Activated naive CD8-positive, alpha-beta T cell treated with anti-CD3 and anti-CD28 coated beads, Interleukin-2, amount 50 U/mL, for 24 hours (primary cell): ENCODE measurements at regions not wholly inside any gene's neighbourhood (a gene's known extent, or its start where the extent isn't known, plus 50 kb on each side); places are given as distances from the start of the nearest gene placed in this dataset.

ENCODE experiments used
- ATAC-seq: fragments of 150-1000 bp; cut with Tn5 transposase; one replicate; pipeline ENCODE4 v1.10.0; 2021
- DNase-seq: peaks from one replicate; pipeline ENCODE4 v3.0.0; 2021
- H3K27ac Mint-ChIP-seq: one replicate; pipeline ENCODE4 v1.8.0; 2021; ENCODE audit warnings: mild to moderate bottlenecking, mixed read lengths
- H3K27me3 Mint-ChIP-seq: one replicate; pipeline ENCODE4 v1.8.0; 2021; ENCODE audit warnings: mixed read lengths
- H3K36me3 Mint-ChIP-seq: one replicate; pipeline ENCODE4 v1.8.0; 2021; ENCODE audit warnings: low read depth, mixed read lengths
- H3K4me1 Mint-ChIP-seq: one replicate; pipeline ENCODE4 v1.8.0; 2021; ENCODE audit warnings: mixed read lengths
- H3K4me3 Mint-ChIP-seq: one replicate; pipeline ENCODE4 v1.8.0; 2021; ENCODE audit warnings: mild to moderate bottlenecking, moderate library complexity, mixed read lengths
- H3K9me3 Mint-ChIP-seq: one replicate; pipeline ENCODE4 v1.8.0; 2021; ENCODE audit warnings: mixed read lengths

DNA sequence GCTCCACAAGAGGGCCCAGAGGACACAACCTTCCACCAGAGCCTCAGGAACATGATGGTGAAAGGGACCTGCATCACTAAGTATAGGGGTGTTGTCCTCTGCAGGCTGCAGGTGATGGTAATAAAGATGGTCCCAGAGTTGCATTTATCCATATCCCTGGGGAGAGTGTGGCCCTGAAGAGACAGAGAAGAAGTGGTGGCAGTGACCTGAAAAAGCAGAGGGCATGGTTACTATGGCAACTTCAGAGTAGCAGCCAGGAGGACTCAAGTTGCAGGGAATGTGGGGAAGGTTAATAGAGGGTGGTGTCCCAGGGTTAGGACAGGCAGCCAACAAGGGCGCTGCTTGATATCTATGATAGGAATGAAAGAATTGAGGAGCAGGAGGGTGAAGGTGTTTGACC lies 57.1 kb downstream of the HLA-A start:
- Mint-ChIP-seq H3K36me3 (no peaks in the 10 kb centered on the region), H3K4me3 (no peak overlapping the region), H3K4me1 (no peaks in the 10 kb centered on the region), H3K9me3 (no peaks in the 10 kb centered on the region), H3K27me3 (no peaks in the 10 kb centered on the region), H3K27ac (no peak overlapping the region)
- DNase-seq (no peak), ATAC-seq (no peak)

DNA sequence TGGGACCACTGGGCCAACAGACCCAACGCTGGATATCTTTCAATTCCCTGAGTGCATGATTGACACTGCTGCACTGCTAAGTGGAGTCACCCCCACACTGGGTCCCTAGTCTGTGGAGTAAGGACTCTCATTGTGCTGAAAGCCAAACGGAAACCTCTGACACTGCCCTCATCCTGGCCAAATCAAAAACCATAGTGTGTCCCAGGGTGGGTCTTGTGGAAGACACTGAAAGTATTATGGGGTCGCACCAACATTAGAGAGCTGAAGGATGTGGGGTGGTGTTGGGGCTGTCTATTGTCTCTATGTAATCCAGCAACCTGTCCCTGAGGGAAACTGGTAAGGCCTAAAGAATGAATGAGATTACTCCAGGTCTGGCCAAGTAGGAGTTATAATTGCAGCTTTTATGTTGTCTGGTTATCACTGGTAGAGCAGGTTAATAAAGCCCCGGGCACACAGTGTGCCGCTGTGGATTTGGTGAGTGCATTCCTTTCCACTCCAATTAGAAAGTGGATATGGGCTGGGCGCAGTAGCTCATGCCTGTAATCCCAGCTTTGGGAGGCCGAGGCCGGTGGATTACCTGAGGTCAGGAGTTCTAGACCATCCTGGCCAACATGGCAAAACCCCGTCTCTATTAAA lies 57.9 kb downstream of the HLA-A start:
- DNase-seq = no peak
- peak; percentile 49 for ATAC-seq
- H3K4me1 Mint-ChIP-seq = no peaks in the 10 kb centered on the region
- H3K27ac Mint-ChIP-seq = no peak overlapping the region
- no peaks in the 10 kb centered on the region for H3K9me3 Mint-ChIP-seq
- H3K27me3 Mint-ChIP-seq = peaks cover 3% of the 10 kb centered on the region
- H3K4me3 Mint-ChIP-seq = no peak overlapping the region
- no peaks in the 10 kb centered on the region for H3K36me3 Mint-ChIP-seq

DNA sequence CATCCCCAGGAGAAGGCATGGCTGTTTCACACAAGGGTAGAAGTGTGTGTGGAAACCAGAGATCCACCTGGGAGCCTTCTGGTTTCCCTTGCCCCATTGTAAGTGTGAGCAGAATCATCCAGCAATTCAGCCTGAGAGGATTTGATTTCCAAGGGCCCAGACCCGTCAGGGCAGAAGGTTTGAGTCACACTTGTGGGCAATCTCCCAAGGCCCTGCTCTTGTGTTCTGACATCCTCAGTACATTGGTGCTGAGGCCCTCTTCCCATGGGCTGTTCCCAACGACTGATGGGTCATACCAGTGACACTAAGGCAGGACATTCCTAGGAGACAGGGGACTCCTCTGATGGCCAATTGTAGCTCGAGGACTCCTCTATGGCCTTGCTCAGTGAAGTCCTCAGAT lies 58.2 kb upstream of the POLR1H start:
- Mint-ChIP-seq H3K27me3 (peaks cover 22% of the 10 kb centered on the region), H3K9me3 (no peaks in the 10 kb centered on the region), H3K27ac (no peak overlapping the region), H3K4me3 (no peak overlapping the region), H3K36me3 (no peaks in the 10 kb centered on the region), H3K4me1 (peaks cover 16% of the 10 kb centered on the region)
- DNase-seq (no peak), ATAC-seq (no peak)

GRCh38 chr6:30005482-30005881 lies 55.6 kb upstream of the POLR1H start:
- no peak overlapping the region for H3K27ac Mint-ChIP-seq
- ATAC-seq = no peak
- peak overlapping the region; percentile 67 for H3K4me3 Mint-ChIP-seq
- no peaks in the 10 kb centered on the region for H3K9me3 Mint-ChIP-seq
- peaks cover 16% of the 10 kb centered on the region for H3K4me1 Mint-ChIP-seq
- DNase-seq = no peak
- H3K36me3 Mint-ChIP-seq = peaks cover 6% of the 10 kb centered on the region
- H3K27me3 Mint-ChIP-seq = peaks cover 27% of the 10 kb centered on the region

GRCh38 chr6:30006170-30007131 lies 54.6 kb upstream of the POLR1H start:
- Mint-ChIP-seq H3K36me3 (peaks cover 7% of the 10 kb centered on the region), H3K4me3 (peak overlapping the region; percentile 67), H3K27me3 (peaks cover 27% of the 10 kb centered on the region), H3K9me3 (no peaks in the 10 kb centered on the region), H3K4me1 (peaks cover 16% of the 10 kb centered on the region), H3K27ac (no peak overlapping the region)
- ATAC-seq (peak; percentile 26), DNase-seq (peak; percentile 25)

DNA sequence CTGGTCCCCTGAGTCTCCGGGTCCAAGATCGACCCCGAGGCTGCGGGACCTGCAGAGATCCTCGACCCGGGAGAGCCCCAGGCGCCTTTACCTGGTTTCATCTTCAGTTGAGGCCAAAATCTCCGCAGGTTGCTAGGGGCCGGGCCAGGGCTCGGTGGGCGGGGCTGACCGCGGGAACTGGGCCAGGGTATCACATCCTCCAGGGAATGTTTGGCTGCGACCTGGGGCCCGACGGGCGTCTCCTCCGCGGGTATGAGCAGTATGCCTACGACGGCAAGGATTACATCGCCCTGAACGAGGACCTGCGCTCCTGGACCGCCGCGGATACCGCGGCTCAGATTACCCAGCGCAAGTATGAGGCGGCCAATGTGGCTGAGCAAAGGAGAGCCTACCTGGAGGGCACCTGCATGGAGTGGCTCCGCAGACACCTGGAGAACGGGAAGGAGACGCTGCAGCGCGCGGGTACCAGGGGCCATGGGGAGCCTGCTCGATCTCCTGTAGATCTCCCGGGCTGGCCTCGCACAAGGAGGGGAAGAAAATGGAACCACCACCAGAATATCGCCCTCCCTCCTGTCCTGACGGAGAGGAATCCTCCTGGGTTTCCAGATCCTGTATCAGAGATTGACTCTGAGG lies 53.8 kb upstream of the POLR1H start:
- H3K9me3 Mint-ChIP-seq = no peaks in the 10 kb centered on the region
- DNase-seq = peak; percentile 11
- H3K27ac Mint-ChIP-seq = no peak overlapping the region
- peaks cover 7% of the 10 kb centered on the region for H3K36me3 Mint-ChIP-seq
- H3K27me3 Mint-ChIP-seq = peaks cover 27% of the 10 kb centered on the region
- ATAC-seq = no peak
- H3K4me3 Mint-ChIP-seq = peak overlapping the region; percentile 67
- H3K4me1 Mint-ChIP-seq = peaks cover 16% of the 10 kb centered on the region

DNA sequence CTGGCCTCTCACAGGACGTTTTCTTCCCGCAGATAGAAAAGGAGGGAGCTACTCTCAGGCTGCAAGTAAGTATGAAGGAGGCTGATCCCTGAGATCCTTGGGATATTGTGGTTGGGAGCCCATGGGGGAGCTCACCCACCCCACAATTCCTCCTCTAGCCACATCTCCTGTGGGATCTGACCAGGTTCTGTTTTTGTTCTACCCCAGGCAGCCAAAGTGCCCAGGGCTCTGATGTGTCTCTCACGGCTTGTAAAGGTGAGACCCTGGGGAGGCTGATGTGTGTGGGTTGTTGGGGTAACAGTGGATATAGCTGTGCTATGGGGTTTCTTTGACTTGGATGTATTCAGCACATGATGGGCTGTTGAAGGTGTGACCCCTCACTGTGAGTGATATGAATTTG lies 52.0 kb upstream of the POLR1H start:
- no peak for DNase-seq
- Mint-ChIP-seq H3K4me3 (no peak overlapping the region), H3K27ac (no peak overlapping the region), H3K27me3 (peaks cover 27% of the 10 kb centered on the region), H3K9me3 (no peaks in the 10 kb centered on the region), H3K36me3 (peaks cover 7% of the 10 kb centered on the region), H3K4me1 (peaks cover 16% of the 10 kb centered on the region)
- no peak for ATAC-seq
